ENCODE measurements at regions not wholly inside any gene's neighbourhood (a gene's known extent, or its start where the extent isn't known, plus 50 kb on each side); places are given as distances from the start of the nearest gene placed in this dataset.
A peak's percentile ranks its signal among the peaks of the same experiment; 100 is the strongest.
"Not testable (repeated sequence)": the region's sequence is repeated elsewhere in the genome, so short reads cannot be mapped to it uniquely, and the experiment has no call there.

DNA sequence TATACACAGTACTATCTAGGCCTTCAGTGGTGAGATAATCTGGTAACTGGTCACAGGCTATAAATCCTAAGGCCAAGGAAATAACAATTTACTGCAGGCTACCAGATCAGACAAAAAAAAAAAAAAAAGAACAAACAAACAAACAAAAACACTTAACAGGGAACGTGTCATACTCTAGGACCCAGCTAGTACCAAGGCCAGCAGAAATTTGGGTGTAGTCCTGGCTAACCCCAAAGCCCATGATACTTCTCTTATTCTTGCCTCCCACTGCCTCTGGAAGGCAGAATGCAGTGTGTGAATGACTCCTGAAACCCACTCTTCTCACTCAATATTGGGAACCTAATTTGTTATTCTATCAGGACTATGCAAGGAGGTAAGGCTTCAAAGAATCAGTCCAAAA, 53.7 kb upstream of the ST3GAL6 start:
- WGBS, 2 donors: 50 to 69% methylated on average over 1 of the region's 1 CpG

DNA sequence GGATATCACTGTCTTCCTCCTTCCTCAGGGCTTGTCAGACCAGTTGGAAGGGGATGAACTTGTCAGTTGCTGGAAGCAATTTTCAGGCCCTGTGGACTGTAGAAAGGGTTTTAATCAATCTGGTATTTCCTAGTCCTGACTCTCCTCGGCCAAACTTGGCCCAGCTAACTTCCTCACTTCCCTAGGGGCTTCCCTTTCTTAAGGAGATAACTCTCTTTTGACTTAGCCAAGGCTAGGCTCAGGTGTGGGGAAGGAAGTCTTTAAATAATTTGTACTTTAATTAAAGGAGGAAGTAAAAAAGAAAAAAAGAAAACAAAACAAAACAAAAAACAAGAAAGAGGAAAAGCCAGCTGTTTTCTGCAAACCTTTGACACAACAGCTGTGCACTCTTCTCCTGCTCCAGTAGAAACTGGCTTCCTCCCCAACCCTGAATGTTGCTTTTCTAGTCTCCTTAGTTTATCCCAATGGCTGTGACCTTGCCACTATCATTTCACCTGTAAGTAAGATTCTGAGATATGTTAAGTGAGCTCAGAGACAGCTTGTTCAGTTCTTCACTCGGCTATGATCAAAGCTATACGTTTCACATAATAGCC, 53.0 kb upstream of the ST3GAL6 start:
- intact Hi-C loops (cut with DNase I): loop anchor here in 1 of 10 donors (10.0 kb wide), 1 partner anchor 105 kb away; no protein-coding TSS in a partner anchor
- H3K27me3 ChIP-seq: no peaks in the 10 kb centered on the region
- peak overlapping the region in 4 of 10 donors; percentile 7 to 48 (median 25) for H3K27ac ChIP-seq
- H3K36me3 ChIP-seq: peaks cover 0 to 10% (median 0%) of the 10 kb centered on the region in 9 donors
- TF ChIP-seq, protein P1, sequence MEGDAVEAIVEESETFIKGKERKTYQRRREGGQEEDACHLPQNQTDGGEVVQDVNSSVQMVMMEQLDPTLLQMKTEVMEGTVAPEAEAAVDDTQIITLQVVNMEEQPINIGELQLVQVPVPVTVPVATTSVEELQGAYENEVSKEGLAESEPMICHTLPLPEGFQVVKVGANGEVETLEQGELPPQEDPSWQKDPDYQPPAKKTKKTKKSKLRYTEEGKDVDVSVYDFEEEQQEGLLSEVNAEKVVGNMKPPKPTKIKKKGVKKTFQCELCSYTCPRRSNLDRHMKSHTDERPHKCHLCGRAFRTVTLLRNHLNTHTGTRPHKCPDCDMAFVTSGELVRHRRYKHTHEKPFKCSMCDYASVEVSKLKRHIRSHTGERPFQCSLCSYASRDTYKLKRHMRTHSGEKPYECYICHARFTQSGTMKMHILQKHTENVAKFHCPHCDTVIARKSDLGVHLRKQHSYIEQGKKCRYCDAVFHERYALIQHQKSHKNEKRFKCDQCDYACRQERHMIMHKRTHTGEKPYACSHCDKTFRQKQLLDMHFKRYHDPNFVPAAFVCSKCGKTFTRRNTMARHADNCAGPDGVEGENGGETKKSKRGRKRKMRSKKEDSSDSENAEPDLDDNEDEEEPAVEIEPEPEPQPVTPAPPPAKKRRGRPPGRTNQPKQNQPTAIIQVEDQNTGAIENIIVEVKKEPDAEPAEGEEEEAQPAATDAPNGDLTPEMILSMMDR (IDR thresholded peaks at IDR 0.05): no peak
- WGBS, 2 donors: 41 to 51% methylated on average over 3 of the region's 3 CpGs
- DNase-seq (peak in 1 of 2 donors; percentile 12), ATAC-seq (peak in 6 of 8 donors; percentile 66 to 89 (median 80))
- H3K4me3 ChIP-seq: no peak overlapping the region
- peaks cover 0 to 31% (median 19%) of the 10 kb centered on the region in 9 donors for H3K4me1 ChIP-seq
- H3K9me3 ChIP-seq: no peaks in the 10 kb centered on the region

More for the DNA sequence above, 53.7 kb upstream of the ST3GAL6 start:
- Histone ChIP-seq H3K4me1 (peaks cover 0 to 31% (median 19%) of the 10 kb centered on the region in 9 donors), H3K9me3 (no peaks in the 10 kb centered on the region), H3K27ac (peak overlapping the region in 3 of 10 donors; percentile 7 to 48 (median 17)), H3K27me3 (no peaks in the 10 kb centered on the region), H3K4me3 (no peak overlapping the region), H3K36me3 (peaks cover 0 to 6% (median 0%) of the 10 kb centered on the region in 9 donors)
- intact Hi-C loops (cut with DNase I): loop anchor here in 1 of 10 donors (10.0 kb wide), 1 partner anchor 105 kb away; no protein-coding TSS in a partner anchor
- TF ChIP-seq, protein P1 (IDR thresholded peaks at IDR 0.05): no peak
- DNase-seq (no peak), ATAC-seq (peak in 4 of 8 donors; percentile 51 to 64 (median 55))

DNA sequence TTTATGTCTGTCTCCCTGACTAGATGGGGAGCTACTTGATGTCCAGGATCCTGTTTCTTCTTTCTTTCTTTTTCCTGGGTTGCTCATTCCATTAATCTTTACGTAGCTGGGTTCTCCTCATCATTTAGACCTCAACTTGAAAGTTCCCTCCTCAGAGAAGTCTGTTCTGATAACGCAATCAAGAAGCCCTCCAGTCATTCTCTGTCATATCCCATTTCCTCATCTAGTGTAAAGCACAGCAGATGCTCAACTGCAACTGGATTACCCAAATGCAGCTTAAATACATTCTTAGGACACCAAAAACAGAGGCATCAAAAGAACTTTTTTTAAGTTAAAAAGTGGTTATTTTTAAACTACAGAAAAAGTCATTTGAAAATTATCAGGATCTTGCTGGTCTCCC, 51.7 kb upstream of the ST3GAL6 start:
- H3K4me3 ChIP-seq: no peak overlapping the region
- no peaks in the 10 kb centered on the region for H3K9me3 ChIP-seq
- no peak for ATAC-seq
- 85 to 90% methylated on average over 2 of the region's 2 CpGs for WGBS, 2 donors
- TF ChIP-seq, protein P1 (IDR thresholded peaks at IDR 0.05): no peak
- H3K4me1 ChIP-seq: peaks cover 0 to 25% (median 19%) of the 10 kb centered on the region in 9 donors
- H3K27ac ChIP-seq: no peak overlapping the region
- H3K27me3 ChIP-seq: no peaks in the 10 kb centered on the region
- H3K36me3 ChIP-seq: peaks cover 0 to 14% (median 0%) of the 10 kb centered on the region in 9 donors
- intact Hi-C loops (cut with DNase I): loop anchor here in 1 of 10 donors (10.0 kb wide), 1 partner anchor 107 kb away; no protein-coding TSS in a partner anchor
- no peak for DNase-seq

DNA sequence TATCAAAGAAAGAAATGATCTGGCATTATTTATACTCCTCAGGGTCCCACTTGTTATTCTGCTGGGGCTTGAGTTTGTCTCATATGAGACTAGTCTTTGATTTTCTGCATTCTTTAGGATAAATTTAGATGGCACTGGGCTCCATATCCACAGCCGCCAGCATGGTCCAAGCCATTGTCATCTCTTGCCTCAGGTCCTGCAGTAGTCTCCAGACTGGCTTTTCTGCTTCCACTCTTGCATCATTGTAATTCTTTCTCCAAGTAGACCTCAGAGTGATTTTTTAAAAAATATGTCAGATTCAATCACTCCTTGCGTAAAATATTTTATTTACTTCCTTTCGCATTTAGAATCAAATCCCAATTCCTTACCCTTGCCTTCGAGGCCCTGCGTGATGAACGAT, 50.4 kb upstream of the ST3GAL6 start:
- intact Hi-C loops (cut with DNase I): loop anchor here in 1 of 10 donors (10.0 kb wide), 1 partner anchor 108 kb away; no protein-coding TSS in a partner anchor
- WGBS, 2 donors: 98 to 99% methylated on average over 6 of the region's 6 CpGs
- DNase-seq (no peak), ATAC-seq (no peak)
- Histone ChIP-seq H3K4me1 (peaks cover 0 to 25% (median 19%) of the 10 kb centered on the region in 9 donors), H3K36me3 (peaks cover 0 to 14% (median 0%) of the 10 kb centered on the region in 9 donors), H3K27ac (no peak overlapping the region), H3K4me3 (no peak overlapping the region), H3K27me3 (no peaks in the 10 kb centered on the region), H3K9me3 (no peaks in the 10 kb centered on the region)
- TF ChIP-seq, protein P1 (IDR thresholded peaks at IDR 0.05): no peak

DNA sequence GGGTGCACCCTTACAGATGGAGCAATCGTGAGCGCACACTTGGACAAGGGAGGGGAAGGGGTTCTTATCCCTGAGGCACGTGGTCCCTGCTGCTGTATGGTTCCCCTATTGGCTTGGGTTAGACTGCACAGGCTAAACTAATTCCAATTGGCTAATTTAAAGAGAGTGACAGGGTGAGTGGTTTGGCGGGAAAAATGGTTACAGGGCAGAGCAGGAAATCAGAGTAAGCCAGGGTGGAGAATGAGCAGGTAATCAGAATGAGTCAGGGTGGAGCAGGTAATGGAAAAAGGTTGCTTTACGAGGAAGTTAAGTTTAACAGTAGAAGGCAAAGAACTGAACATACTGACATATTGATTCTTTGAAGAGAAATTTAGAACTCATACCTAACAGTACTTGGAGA, 49.8 kb upstream of the ST3GAL6 start:
- H3K27me3 ChIP-seq, H3K9me3 ChIP-seq, H3K27ac ChIP-seq, ATAC-seq, H3K4me3 ChIP-seq, DNase-seq: not testable (repeated sequence)
- Histone ChIP-seq H3K4me1 (peaks cover 0 to 25% (median 19%) of the 10 kb centered on the region in 9 donors), H3K36me3 (peaks cover 0 to 14% (median 0%) of the 10 kb centered on the region in 9 donors)
- 98% methylated on average over 5 of the region's 5 CpGs for WGBS, 2 donors
- intact Hi-C loops (cut with DNase I): loop anchor here in 1 of 10 donors (10.0 kb wide), 1 partner anchor 109 kb away; no protein-coding TSS in a partner anchor

Measured in heart right ventricle (tissue), 16 donors.